IPS DF 4.7 (cell line): ENCODE measurements at regions not wholly inside any gene's neighbourhood (a gene's known extent, or its start where the extent isn't known, plus 50 kb on each side); places are given as distances from the start of the nearest gene placed in this dataset.
"Not testable (repeated sequence)": the region's sequence is repeated elsewhere in the genome, so short reads cannot be mapped to it uniquely, and the experiment has no call there.

Experiments
- DNase-seq: peaks from one replicate; pipeline ENCODE4 v3.0.0-alpha.2; 2013; ENCODE audit warnings: low spot score; ENCODE audit errors: extremely low read depth

DNA sequence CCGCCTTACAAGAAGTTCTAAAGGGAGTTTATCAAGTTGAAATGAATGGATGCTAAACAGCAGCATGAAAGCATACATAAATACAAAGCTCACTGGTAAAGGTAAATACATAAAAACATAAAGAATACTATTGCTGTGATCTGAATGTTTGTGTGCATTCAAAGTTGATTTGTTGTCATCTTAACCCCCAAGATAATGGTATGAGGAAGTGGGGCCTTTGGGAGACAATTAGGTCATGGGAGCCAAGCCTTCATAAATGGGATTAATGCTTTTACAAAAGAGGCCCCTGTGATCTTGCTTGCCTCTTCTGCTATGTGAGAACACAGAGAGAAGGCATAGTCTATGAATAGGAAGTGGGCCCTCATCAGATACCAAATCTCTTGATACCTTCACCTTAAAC lies 209.0 kb upstream of the SAMSN1 start:
- no peak for DNase-seq

DNA sequence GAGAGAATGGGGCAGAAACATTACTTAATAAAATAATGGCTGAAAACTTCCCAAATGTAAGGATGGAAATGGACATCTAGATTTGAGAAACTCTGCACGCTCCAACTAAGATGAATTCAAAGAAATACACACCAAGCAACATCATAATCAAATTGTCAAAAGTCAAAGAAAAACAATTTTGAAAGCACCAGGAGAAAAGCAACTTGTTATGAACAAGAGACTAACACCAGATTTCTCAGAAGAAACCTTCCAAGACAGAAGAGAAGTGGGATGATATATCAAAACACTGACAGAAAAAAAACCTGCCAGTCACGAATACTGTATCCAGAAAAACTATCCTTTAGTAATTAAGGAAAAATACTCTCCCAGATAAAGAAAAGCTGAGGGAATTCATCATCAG lies 208.6 kb upstream of the SAMSN1 start:
- DNase-seq = no peak

DNA sequence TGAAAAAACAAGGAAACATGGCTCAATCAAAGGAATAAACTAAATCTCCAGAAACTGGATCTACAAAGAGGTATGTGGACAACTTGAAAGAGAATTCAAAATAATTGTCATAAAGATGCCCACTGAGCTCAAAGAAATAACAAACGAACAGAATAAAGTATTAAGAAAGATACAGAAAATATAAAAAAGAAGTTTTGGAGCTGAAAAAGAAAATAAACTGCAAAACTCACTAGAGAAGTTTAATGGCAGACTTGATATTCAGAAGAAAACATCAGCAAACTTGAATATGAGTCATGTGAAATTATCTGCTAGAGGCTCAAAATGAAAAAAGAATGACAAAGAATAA lies 208.1 kb upstream of the SAMSN1 start:
- DNase-seq = no peak

DNA sequence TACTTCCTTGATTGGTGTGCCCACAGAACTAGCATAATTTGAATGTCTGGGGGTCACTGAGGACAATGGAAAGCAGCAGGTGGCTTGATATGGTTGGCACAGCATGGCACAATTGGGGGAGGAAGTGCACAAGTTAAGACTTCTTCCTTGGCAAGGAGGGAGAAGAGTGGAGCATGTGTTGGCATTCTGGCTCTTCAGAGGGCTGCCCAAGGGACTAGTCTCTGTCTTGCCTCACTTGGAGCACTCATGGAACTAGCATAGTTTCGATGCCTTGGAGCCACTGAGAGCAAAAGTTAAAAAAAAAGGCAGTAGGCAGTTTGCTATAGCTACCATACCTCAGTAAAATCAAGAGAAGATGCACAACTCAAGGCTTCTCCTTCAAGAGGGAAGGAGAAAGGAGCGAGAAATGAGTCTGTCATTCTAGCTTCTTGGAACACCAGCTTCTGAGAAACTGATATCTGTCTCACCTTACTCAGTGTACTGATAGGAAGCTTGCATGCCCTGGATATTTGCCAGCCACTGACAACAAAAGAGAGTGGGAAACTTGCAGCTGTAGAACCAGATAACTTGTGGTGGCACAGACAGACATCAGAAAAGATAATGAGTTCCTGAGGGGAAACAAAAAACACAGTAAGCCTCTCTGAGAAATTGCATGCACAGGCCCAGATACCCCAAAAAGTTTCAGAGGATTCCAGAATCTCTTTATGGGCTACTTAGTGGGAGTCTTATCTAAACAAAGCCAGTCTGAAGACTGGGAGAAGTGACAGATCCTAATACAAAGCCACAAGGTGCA lies 207.5 kb upstream of the SAMSN1 start:
- DNase-seq = no peak

DNA sequence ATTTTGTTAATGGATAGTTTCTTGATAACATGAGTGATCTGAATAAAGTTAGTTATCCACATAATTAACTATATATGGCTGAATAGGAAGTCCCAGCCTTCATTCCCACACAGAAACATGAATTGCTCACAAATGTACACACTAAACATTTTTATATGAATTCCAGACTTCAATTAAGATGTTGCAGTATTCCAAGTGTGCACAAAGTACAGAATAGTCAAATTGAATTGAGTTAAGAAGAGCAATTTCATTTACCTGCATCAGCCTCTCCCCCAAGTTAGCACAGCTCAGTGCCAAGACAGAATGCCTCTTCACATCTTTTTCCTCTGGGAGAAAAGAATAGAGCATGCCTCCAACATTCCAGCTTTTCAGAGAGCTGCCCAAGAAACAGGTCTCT lies 207.0 kb upstream of the SAMSN1 start:
- no peak for DNase-seq

DNA sequence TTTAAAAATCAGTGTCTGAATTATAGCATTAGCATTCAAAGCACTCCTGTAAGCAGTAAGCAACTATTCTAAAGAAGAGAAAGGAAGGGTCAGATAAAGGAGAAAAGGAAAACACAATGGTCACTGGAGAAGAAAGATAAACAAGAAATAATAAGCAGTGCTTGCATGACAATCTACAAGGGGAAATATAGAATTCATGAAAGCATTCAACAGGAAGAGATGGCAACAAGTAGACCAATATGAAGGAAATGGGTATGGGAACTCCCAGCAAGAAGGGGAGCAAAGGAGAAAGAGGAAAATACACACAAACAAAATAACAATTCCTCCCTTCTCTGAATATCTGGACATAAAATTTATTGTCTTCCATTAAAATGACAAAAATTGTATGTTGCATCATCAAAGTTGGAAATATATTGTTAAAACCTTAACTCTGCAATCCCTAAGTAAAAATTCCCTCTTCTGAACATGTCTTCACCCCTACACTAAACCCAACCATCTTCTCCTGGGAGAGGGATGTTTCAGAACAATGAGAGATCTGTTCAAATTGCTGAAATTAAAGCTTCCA lies 206.3 kb upstream of the SAMSN1 start:
- DNase-seq = no peak

DNA sequence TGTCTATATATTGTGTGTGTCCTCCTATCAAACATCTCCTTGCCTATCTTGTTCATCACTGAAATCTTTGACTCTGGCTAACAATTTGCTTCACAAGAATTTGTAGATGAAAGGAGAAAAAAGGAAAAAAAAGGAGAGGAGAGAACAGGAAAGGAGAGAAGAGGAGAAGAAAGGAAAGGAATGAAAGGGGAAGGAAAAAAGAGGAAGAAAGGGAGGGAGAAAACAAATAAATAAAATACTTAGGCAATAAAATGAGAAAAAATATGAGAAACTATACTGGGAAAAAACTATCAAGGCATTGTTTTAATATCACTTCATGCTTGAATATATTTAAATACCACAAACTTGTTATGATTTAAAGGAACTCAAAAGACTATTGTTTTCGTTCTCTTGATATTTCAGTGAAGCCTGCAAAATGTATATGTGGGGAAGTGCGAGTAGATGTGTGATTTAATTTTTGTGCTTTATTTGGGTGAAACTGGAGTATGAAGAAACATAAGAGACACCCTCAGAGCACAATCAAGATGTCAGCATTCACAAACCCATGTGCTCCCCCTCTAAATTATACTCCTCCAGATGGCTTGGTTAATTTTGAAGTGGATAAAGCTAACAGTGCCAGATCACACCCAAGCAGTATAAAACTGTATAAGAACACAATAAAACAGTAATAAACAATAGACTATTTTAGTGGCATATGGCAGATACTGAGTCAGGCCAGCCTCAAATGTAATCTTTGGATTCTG lies 205.7 kb upstream of the SAMSN1 start:
- DNase-seq = no peak

DNA sequence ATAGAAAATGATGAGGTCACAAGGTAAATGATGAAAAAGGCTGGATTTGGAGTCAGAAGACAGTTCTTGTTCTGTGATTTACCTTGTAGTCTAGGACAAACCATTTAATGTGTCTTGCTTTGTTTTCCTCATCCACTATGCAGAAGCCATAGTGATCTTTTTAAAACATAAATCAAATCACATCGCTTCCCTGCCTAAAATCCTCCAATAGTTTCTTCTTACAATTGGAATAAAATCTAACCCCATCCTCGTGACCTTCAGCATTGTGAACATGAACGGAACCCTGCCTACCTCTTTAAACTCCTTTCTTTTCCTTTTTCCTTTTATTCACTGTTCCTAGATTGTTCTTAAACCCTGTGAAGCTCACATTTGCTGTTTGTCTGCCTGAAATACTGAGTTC lies 204.9 kb upstream of the SAMSN1 start:
- no peak for DNase-seq

DNA sequence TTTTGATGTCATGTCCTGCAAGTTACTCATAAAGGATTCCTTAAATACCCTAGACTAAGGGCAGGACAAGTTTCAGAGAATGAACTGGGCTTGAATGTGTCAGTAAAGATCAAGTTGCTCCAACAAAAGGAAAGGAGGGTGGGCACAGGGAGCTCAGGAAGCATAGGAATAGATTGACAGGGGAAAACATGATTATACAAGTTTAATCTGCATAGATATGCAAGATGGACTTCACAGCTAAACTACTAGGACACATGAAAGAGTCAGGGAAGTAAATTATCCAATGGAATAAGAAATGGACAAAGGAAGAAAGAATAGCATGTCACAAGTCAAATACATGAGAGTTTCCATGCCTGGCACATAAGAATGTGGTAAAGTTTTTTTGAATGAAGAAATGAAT lies 203.9 kb upstream of the SAMSN1 start:
- no peak for DNase-seq

DNA sequence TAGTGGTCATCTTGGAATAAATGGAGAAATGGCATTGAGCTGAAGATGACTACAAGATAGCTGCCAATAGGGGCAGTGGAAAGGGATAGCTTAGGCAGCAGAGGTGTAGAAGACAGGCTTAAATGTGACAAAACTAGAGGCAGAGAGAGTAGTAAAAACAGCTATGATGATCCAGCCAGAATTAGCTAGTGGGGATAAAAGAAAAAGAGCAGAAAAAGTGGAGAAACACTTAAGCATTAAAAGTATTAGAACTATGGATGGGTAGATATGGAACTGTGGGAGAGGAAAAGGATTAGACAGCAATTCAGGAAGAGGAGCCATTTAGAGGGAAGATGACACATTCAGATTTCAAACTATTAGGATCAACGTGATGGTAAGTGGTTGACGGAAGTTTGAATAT lies 202.5 kb upstream of the SAMSN1 start:
- DNase-seq = no peak

DNA sequence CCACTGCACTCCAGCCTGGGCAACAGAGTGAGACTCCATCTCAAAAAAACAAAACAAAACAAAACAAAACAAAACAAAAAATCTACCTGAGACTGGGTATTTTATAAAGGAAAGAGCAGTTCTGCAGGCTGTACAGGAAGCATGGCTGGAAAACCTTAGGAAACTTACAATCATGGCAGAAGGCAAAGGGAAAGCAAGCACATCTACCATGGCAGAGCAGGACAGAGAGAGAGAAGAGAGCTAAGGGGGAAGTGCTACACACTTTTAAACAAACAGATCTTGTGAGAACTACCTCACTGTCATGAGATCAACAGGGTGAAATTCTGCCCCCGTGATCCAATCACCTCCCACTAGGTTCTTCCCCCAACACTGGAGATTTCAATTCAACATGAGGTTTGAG lies 198.3 kb upstream of the SAMSN1 start:
- no peak for DNase-seq

DNA sequence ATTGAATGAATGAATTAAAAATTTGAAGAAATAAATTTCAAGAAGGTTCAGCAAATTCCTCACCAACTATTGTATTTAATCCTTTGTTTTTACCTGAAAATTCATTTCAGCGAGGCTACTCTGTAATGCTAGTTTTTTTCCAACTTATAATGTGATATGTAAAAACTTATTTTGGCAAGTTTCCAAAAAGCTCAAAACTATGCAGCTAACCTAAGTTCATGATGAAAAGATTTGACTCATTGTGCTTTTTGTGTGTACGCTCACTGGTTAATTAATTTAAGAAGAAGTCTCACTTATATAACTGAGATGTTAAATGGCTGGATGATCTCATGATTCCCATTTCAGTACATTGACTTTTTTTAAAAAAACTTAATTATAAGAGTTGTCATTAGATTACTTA lies 196.0 kb upstream of the SAMSN1 start:
- DNase-seq = no peak

DNA sequence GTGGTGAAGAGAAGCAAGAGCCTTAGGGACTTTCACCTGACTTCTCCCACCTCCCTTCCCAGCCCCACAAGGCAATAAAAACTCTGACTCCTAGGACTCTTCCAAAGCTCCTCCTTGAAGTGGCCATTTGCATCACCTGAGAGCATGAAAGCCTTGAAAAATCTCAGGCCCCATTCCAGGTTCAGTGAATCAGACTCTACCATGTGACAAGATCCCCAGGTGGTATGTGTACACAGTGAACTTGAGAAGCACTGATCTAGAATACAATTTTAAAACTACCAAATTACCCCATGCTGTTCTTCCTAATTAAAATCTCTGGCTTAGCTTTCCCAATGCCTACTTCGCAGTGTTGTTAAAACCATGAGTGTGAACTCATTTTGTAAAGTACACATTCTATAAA lies 195.1 kb upstream of the SAMSN1 start:
- DNase-seq = no peak

DNA sequence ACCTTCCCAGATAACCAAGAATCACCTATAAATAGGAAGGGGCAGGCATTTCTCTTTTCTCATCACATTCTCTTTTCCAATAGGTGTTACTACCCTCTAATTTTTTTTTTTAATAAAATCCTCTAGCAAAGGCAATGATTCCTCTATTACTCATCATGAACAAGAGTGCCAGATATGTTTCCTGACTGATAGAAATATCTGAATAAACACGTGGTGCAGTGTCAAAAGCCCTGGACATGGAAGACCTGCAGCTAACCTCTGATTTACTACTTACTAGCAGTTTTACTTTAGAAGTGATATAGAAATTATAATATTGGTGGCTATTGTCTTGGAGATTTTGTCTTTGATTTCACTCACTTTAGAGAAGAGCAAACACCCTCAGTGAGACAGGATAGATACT lies 194.6 kb upstream of the SAMSN1 start:
- DNase-seq = no peak

DNA sequence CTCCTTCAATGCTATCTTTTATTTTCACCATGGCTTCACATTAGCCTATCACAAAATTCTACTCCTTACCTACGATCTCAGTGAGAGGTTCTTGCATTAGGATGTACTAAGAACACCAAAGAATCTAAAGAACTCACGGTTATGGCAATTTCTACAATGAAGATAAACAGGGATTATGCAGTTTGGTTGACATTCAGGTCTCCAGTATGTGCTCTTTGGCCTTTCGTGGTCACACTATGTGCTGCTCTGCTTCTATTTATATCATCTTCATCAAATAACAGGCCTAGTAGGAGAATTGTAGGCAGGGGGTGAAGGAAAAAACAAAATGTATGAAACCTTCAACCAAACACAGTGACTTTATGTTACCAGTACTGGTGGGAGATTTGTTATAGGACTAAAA lies 194.0 kb upstream of the SAMSN1 start:
- DNase-seq = no peak

DNA sequence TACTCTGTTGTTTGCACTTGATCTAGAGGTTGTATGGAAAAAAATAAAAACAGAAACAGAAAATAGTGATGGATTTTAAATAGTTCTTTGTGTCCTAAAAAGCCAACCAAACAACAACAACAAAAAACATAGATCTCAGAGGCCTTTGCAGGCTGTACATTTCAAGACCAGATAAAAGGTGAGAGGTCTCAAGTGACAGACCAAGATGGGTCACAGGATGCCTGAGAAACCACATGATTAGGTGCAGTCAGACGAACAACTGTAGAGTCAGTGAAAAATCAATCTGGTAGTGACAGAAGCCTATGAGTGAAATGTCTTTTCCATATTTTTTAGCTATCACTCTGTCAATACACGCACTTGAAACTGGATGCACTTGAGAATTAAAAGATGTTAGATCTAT lies 193.5 kb upstream of the SAMSN1 start:
- no peak for DNase-seq

DNA sequence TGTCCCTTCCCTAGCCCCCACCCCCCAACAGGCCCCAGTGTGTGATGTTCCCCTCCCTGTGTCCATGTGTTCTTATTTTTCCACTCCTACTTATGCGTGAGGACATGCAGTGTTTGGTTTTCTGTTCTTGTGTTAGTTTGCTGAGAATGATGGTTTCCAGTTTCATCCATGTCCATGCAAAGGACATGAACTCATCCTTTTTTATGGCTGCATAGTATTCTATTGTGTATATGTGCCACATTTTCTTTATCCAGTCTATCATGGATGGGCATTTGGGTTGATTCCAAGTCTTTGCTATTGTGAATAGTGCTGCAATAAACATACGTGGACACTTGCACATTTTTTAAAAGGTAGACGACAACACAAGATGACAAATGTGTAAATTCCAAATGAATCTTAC lies 192.5 kb upstream of the SAMSN1 start:
- not testable (repeated sequence) for DNase-seq

DNA sequence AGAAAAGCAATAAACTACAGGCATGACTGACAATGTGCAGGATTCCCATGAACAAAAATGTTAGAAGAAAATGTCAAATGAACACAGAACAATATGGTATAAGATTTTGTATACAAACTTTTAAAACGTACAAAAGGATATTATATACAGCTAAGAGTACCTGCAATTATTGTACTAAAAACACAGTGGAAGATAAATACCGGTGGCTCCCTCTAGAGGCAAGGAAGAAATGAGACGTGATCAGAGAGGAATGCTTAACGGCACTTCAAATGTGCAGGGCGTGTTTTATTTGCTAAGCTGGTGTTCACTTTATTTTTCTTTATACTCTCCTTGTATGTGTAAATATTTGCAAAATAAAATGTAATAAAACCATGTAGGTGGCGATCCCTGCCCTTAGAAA lies 191.8 kb upstream of the SAMSN1 start:
- DNase-seq = no peak

DNA sequence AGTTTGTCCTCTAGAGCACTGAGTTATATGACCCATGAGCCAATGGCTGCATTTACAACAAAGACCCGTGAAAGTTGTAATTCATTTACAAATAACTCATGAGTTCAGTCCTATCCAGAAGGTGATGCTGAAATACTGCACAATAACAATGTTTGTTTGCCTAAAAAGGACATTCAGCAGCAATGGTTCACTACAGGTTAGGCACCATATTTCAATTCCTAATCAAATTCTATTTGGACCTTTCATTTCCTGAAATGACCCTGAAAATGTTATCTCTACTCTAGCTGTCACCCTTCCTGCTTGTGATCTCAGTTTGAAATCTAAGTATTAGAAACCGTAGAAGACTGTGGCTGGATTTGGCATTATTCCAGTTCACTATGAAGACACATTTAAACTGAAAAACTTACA lies 191.2 kb upstream of the SAMSN1 start:
- DNase-seq = no peak

DNA sequence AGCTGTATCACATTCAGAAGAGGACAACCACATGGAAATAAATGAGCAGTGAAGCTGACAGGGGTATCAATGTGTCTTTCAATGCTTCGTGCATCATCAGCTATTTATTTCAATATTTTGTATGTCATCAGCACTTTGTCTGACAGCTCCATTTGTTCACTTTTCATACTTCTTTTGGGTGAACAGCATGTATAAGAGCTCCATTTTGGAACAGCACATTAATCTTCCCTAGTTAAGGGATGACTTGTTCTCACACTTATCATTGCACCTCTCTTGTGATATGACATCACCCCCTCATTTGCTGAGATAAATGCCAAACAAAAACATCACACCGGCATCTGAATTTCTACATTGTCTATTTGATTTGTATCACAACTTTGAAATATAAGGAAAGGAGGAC lies 190.6 kb upstream of the SAMSN1 start:
- DNase-seq = no peak

DNA sequence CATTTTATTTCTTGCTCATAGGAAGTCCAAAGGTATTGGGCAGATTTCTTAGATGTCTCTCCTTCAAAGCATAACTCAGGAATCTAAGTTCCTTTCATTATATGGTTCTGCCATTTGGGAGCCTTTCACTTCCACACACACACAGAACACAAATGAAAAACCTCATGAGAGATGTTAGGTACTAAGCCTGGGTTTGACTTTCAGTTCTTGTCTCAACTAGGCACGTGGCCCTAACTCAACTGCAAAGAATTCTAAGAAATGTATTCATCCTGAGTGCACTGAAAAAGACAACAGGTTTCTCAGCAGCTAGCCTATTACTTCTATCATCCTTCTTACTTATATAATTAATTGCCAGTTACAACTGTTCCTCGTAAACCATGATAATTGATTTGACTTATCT lies 190.0 kb upstream of the SAMSN1 start:
- DNase-seq = no peak

DNA sequence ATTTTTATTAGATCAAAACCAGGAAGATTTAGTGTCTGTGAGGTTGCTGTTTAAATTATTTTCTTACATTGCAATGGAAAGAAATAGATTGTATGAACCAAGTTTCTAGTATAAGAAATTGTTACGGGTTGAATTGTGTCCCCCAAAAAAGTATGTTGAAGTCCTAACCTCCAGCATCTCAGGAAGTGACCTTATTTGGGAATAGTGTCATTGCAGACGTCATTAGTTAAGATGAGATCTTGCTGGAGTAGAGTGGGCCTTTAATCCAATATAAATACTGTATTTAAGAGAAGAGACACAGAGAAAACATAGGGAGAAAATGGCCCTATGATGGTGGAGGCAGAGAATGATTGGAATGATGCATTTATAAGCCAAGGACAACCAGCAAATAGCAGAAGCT lies 188.7 kb upstream of the SAMSN1 start:
- no peak for DNase-seq

DNA sequence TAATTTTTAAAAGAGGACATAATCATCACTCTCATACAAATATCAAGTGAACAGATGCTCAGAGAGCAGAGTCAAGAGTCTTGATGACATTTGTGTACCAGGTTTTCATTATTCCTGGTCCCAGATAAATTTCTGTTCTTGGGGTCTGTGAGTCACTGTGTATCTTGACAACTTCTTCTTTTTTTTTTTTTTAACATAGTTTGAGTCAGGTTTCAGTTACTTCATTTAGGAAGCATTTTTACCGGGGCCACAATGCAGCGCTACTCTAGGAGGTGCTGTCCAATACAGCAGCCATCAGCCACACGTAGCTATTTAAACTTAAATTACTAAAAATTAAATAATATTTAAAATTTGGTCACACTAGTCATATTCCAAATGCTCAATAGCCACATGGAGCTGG lies 188.1 kb upstream of the SAMSN1 start:
- no peak for DNase-seq
